OCI-LY1 (cell line): ENCODE measurements at regions not wholly inside any gene's neighbourhood (a gene's known extent, or its start where the extent isn't known, plus 50 kb on each side); places are given as distances from the start of the nearest gene placed in this dataset.
"Not testable (repeated sequence)": the region's sequence is repeated elsewhere in the genome, so short reads cannot be mapped to it uniquely, and the experiment has no call there.

Experiments used
- H2AFZ ChIP-seq: fragments of 200-600 bp; sonication (generic), shearing (Covaris generic); 2 replicates; pipeline ENCODE4 v1.6.0; 2014; ENCODE audit warnings: antibody characterized with exemption, mild to moderate bottlenecking, low read length
- H3F3A ChIP-seq: fragments of 200-600 bp; sonication (generic), shearing (Covaris generic); 2 replicates; pipeline ENCODE4 v1.6.0; 2014; ENCODE audit warnings: mild to moderate bottlenecking, antibody characterized with exemption, low read length, moderate library complexity; ENCODE audit not compliant: insufficient read depth
- H3K27ac ChIP-seq: fragments of 200-600 bp; sonication (generic); 2 replicates; pipeline ENCODE4 v1.5.1; 2014; ENCODE audit warnings: low read length, mixed run types, mild to moderate bottlenecking, low read depth; ENCODE audit not compliant: poor library complexity, severe bottlenecking
- H3K27me3 ChIP-seq: fragments of 200-600 bp; sonication (generic); 2 replicates; pipeline ENCODE4 v1.6.0; 2014; ENCODE audit warnings: antibody characterized with exemption, mild to moderate bottlenecking, low read length, moderate library complexity; ENCODE audit not compliant: insufficient read depth
- H3K36me3 ChIP-seq: fragments of 200-600 bp; sonication (generic); 2 replicates; pipeline ENCODE4 v1.6.1; 2014; ENCODE audit warnings: mild to moderate bottlenecking, antibody characterized with exemption, low read length, moderate library complexity, mixed read lengths; ENCODE audit not compliant: insufficient read depth
- H3K4me1 ChIP-seq: fragments of 200-600 bp; sonication (generic); 2 replicates; pipeline ENCODE4 v1.5.1; 2014; ENCODE audit warnings: mild to moderate bottlenecking, low read length, moderate library complexity; ENCODE audit not compliant: insufficient read depth, severe bottlenecking
- H3K4me2 ChIP-seq: fragments of 200-600 bp; sonication (generic), shearing (Covaris generic); 2 replicates; pipeline ENCODE4 v1.6.1; 2014; ENCODE audit warnings: low read length
- H3K4me3 ChIP-seq: fragments of 200-600 bp; sonication (generic); 2 replicates; pipeline ENCODE4 v1.5.1; 2014; ENCODE audit warnings: low read length, low read depth, mild to moderate bottlenecking, mixed read lengths; ENCODE audit not compliant: poor library complexity, severe bottlenecking
- H3K79me2 ChIP-seq: fragments of 200-600 bp; shearing (Covaris generic); 2 replicates; pipeline ENCODE4 v1.6.1; 2016; ENCODE audit warnings: mixed run types, low read length, mixed read lengths; ENCODE audit not compliant: insufficient read depth
- H3K9ac ChIP-seq: fragments of 200-600 bp; sonication (generic), shearing (Covaris generic); 2 replicates; pipeline ENCODE4 v1.6.1; 2014; ENCODE audit warnings: mild to moderate bottlenecking, low read length, mixed read lengths
- H3K9me2 ChIP-seq: fragments of 200-600 bp; sonication (generic), shearing (Covaris generic); 2 replicates; pipeline ENCODE4 v1.6.1; 2014; ENCODE audit warnings: low read depth, mild to moderate bottlenecking, low read length, mixed read lengths
- H3K9me3 ChIP-seq: fragments of 200-600 bp; shearing (Covaris generic); 2 replicates; pipeline ENCODE4 v1.6.1; 2014; ENCODE audit warnings: low read length, mixed read lengths
- H4K20me1 ChIP-seq: fragments of 200-600 bp; sonication (generic), shearing (Covaris generic); 2 replicates; pipeline ENCODE4 v1.6.0; 2016; ENCODE audit warnings: mild to moderate bottlenecking, low read length; ENCODE audit not compliant: insufficient read depth
- EZH2 ChIP-seq: fragments of 200-600 bp; sonication (generic), shearing (Covaris generic); IDR thresholded peaks from 2 replicates; pipeline ENCODE4 v1.8.0; 2017; ENCODE audit warnings: borderline replicate concordance, mixed run types, mild to moderate bottlenecking, antibody characterized with exemption, low read length, moderate library complexity, mixed read lengths
- TF ChIP-seq, protein P1 (sequence below): fragments of 200-600 bp; sonication (generic), shearing (Covaris generic); IDR thresholded peaks from 2 replicates; pipeline ENCODE4 v1.5.1; 2017; ENCODE audit warnings: mild to moderate bottlenecking, antibody characterized with exemption, low read length, moderate library complexity, mixed read lengths

DNA sequence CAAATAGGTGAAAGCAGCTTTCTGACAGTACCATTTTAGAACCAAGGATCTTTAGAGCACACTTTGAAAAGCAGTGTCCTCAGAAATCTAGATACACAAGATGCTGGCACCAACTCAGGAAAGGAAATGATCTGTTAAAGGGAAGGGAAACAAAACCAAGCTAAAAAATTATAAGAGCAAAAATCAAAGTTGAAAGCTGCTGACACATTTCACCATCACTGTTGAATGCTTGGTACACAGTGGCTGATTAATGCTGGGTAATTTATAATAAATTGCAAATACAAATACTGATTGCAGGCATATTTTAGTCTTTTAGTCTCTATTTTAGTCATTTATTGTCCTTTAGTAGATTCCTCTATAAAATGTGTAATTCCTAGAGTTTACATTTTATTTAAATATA lies 1540.1 kb upstream of the PCDH10 start:
- Histone ChIP-seq H3K9me2 (no peaks in the 10 kb centered on the region), H3K27ac (no peak overlapping the region), H4K20me1 (no peaks in the 10 kb centered on the region), H3F3A (no peaks in the 10 kb centered on the region), H3K27me3 (no peaks in the 10 kb centered on the region), H3K4me3 (no peak overlapping the region), H3K4me2 (no peak overlapping the region), H3K9me3 (no peaks in the 10 kb centered on the region), H3K79me2 (no peaks in the 10 kb centered on the region), H2AFZ (no peak overlapping the region), H3K4me1 (peaks cover 11% of the 10 kb centered on the region), H3K36me3 (no peaks in the 10 kb centered on the region), H3K9ac (no peak overlapping the region)
- TF ChIP-seq, protein P1, sequence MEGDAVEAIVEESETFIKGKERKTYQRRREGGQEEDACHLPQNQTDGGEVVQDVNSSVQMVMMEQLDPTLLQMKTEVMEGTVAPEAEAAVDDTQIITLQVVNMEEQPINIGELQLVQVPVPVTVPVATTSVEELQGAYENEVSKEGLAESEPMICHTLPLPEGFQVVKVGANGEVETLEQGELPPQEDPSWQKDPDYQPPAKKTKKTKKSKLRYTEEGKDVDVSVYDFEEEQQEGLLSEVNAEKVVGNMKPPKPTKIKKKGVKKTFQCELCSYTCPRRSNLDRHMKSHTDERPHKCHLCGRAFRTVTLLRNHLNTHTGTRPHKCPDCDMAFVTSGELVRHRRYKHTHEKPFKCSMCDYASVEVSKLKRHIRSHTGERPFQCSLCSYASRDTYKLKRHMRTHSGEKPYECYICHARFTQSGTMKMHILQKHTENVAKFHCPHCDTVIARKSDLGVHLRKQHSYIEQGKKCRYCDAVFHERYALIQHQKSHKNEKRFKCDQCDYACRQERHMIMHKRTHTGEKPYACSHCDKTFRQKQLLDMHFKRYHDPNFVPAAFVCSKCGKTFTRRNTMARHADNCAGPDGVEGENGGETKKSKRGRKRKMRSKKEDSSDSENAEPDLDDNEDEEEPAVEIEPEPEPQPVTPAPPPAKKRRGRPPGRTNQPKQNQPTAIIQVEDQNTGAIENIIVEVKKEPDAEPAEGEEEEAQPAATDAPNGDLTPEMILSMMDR: no peak
- TF ChIP-seq EZH2: no peak

DNA sequence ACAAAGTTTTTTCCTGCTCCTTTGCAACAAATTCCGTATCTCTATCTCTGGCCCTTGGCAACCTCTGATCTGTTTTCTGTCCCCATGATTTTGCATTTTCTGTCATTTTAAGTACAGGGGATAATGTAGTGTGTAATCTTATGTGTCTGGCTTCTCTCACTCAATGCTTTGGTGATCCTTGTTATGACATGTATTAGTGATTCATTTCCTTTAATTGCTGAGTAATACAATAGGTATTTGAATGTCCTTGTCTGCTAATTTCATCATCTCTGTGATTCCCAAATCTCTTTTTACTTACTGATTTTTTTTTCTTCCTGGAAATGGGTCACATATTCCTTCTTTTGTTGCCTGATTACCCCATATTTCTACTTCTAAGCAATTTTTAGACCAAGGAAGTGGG lies 1538.6 kb upstream of the PCDH10 start:
- H3K79me2 ChIP-seq, H3K4me2 ChIP-seq, H3K9me3 ChIP-seq, H2AFZ ChIP-seq, H3K27me3 ChIP-seq, H3K27ac ChIP-seq, H3K9ac ChIP-seq, H3K4me3 ChIP-seq, H3F3A ChIP-seq, H3K36me3 ChIP-seq, H3K9me2 ChIP-seq, H4K20me1 ChIP-seq: not testable (repeated sequence)
- H3K4me1 ChIP-seq: peaks cover 13% of the 10 kb centered on the region

DNA sequence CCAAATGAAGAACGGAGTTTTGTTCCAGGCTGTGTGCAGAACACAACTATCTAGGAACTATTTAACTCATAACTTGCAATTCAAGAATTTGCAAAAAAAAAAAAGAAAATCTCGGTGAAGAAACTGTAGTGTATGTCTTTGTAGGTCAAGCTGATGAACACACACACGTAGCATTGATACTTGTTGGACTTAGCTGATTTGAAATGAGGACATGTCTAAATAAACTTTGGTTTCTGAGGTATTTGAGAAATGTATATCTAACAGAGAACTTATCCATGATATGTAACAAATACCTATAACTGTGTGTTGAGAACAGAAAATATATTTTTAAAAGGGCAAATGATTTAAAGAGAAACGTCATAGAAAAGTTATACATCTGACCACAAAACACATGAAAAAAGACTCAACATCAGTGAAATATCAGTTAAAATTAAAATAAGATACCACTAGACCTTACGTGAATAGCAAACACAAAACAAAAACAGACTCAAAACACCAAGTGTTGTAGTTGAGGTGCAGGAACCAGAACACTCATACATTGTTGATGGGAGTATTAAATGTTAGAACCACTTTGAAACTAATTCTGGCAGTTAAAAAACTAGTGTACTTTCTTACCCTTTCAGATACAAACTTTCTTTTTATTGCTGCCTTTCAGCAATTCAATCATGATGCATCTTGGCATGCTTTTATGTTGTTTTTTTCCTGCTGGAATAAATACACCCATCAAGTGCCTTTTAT lies 1535.8 kb upstream of the PCDH10 start:
- Histone ChIP-seq H3F3A (no peaks in the 10 kb centered on the region), H3K27ac (no peak overlapping the region), H3K9me2 (no peaks in the 10 kb centered on the region), H2AFZ (no peak overlapping the region), H3K4me3 (no peak overlapping the region), H3K27me3 (no peaks in the 10 kb centered on the region), H3K79me2 (no peaks in the 10 kb centered on the region), H3K36me3 (no peaks in the 10 kb centered on the region), H3K9ac (no peak overlapping the region), H3K4me2 (no peak overlapping the region), H3K9me3 (no peaks in the 10 kb centered on the region), H4K20me1 (no peaks in the 10 kb centered on the region), H3K4me1 (peaks cover 13% of the 10 kb centered on the region)
- TF ChIP-seq, protein P1: no peak
- TF ChIP-seq EZH2: no peak

DNA sequence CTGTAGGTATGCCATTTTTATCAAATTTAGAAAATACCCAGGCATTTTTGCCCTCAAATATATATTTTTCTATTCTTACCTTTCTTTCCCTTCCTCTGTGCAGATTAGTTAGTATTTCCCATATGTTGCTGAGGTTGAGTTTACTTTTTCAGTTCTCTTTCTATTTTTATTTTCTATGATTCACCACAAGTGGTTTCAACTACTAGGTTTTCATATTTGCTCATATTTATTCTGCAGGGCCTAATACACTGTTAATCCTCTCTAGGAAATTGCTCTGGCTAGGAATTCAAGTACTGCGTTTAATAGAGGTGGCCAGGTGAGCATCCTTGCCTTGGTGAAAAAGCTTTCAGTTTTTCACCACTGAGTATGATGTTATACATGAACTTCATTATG lies 1535.3 kb upstream of the PCDH10 start:
- Histone ChIP-seq H3K9me3 (no peaks in the 10 kb centered on the region), H3K4me2 (no peak overlapping the region), H3K9ac (no peak overlapping the region), H3K4me1 (peaks cover 13% of the 10 kb centered on the region), H3K4me3 (no peak overlapping the region), H3K79me2 (no peaks in the 10 kb centered on the region), H3K27me3 (no peaks in the 10 kb centered on the region), H3K9me2 (no peaks in the 10 kb centered on the region), H3K27ac (no peak overlapping the region), H3K36me3 (no peaks in the 10 kb centered on the region), H2AFZ (no peak overlapping the region), H3F3A (no peaks in the 10 kb centered on the region), H4K20me1 (no peaks in the 10 kb centered on the region)
- TF ChIP-seq, protein P1: no peak
- TF ChIP-seq EZH2: no peak
